Upper lobe of right lung (tissue), 1 donor: ENCODE measurements at regions not wholly inside any gene's neighbourhood (a gene's known extent, or its start where the extent isn't known, plus 50 kb on each side); places are given as distances from the start of the nearest gene placed in this dataset.

Source experiments
- ATAC-seq: fragments of 200-7000 bp; cut with Tn5 transposase; one replicate; pipeline ENCODE4 v1.9.1; 2020; ENCODE audit warnings: mild to moderate bottlenecking, moderate library complexity
- DNase-seq: peaks from one replicate; pipeline ENCODE4 v3.0.0-alpha.2; 2020
- H3K27ac ChIP-seq: fragments of 200-600 bp; one replicate; pipeline ENCODE4 v1.8.0; 2022
- H3K27me3 ChIP-seq: fragments of 200-600 bp; one replicate; pipeline ENCODE4 v1.8.0; 2022; ENCODE audit warnings: mild to moderate bottlenecking
- H3K36me3 ChIP-seq: fragments of 200-600 bp; one replicate; pipeline ENCODE4 v1.8.0; 2022
- H3K4me1 ChIP-seq: fragments of 200-600 bp; one replicate; pipeline ENCODE4 v1.8.0; 2022
- H3K4me3 ChIP-seq: fragments of 200-600 bp; one replicate; pipeline ENCODE4 v1.8.0; 2022; ENCODE audit warnings: mild to moderate bottlenecking
- H3K9me3 ChIP-seq: fragments of 200-600 bp; one replicate; pipeline ENCODE4 v1.8.0; 2022
- intact Hi-C: fragments of 100-400 bp; cut with DNase I; formaldehyde crosslinking; loops from one replicate; pipeline ENCODE4 v1.11.0; 2022
- TF ChIP-seq, protein P1 (sequence below): fragments of 200-600 bp; IDR thresholded peaks from one replicate; pipeline ENCODE4 v1.8.0; 2022; ENCODE audit warnings: antibody characterized with exemption
- donor health status: DM: no; HTN: yes; CAD: no; lungs with severe emphysema.

DNA sequence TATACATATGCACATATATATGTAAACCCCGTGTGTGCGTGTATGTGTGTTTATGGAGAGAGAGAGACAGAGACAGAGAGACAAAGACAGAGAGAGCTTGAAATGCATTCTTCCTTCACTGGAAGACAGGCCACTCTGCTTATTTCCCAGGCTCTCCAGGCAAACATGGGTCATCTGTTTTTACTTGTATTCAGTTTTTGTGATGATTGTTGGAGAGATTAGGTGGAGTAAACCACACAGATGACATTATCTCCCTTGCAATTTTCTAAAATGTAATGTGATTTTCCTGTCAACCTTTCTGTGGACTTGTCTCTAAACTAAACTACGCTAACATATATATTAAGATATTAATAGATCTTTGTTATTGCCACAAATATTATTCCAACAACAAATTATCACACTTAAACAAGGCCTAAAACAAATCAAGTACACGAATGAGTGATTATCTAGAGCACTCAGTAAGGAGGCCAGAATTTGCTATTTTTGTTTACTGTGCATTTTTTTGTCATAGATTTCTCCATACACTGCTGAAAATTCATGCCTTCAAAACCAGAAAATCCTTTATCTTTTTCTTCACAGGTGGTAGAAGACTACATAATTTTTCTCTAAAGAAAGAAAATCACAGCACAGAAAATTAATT lies 251.8 kb upstream of the SLIT2 start:
- Histone ChIP-seq H3K36me3 (no peaks in the 10 kb centered on the region), H3K4me1 (no peaks in the 10 kb centered on the region), H3K4me3 (no peak overlapping the region), H3K27ac (no peak overlapping the region), H3K27me3 (no peaks in the 10 kb centered on the region), H3K9me3 (no peaks in the 10 kb centered on the region)
- TF ChIP-seq, protein P1, sequence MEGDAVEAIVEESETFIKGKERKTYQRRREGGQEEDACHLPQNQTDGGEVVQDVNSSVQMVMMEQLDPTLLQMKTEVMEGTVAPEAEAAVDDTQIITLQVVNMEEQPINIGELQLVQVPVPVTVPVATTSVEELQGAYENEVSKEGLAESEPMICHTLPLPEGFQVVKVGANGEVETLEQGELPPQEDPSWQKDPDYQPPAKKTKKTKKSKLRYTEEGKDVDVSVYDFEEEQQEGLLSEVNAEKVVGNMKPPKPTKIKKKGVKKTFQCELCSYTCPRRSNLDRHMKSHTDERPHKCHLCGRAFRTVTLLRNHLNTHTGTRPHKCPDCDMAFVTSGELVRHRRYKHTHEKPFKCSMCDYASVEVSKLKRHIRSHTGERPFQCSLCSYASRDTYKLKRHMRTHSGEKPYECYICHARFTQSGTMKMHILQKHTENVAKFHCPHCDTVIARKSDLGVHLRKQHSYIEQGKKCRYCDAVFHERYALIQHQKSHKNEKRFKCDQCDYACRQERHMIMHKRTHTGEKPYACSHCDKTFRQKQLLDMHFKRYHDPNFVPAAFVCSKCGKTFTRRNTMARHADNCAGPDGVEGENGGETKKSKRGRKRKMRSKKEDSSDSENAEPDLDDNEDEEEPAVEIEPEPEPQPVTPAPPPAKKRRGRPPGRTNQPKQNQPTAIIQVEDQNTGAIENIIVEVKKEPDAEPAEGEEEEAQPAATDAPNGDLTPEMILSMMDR = no peak
- DNase-seq (no peak), ATAC-seq (no peak)
- intact Hi-C loops = no loop called here

DNA sequence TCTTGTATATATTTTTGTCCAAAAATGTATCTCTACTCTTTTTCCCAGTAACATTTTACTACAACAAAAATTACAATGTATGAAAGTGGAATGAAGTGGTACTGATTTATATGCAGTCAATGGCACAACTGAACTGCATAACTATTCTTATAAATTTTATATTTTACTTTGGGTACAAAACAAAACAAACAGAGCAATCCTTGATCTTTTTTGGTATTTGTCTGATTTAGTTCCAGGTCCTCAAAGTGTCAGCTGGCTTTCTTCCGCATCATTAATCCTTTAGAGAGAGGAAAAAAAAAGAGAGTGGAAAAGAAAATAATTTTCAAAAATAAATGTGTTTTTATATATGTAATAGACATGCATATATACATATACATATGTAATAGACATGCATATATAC lies 252.4 kb upstream of the SLIT2 start:
- DNase-seq (no peak), ATAC-seq (no peak)
- intact Hi-C loops = no loop called here
- H3K4me1 ChIP-seq = no peaks in the 10 kb centered on the region
- H3K36me3 ChIP-seq = no peaks in the 10 kb centered on the region
- no peak overlapping the region for H3K27ac ChIP-seq
- no peaks in the 10 kb centered on the region for H3K27me3 ChIP-seq
- TF ChIP-seq, protein P1 = no peak
- no peak overlapping the region for H3K4me3 ChIP-seq
- no peaks in the 10 kb centered on the region for H3K9me3 ChIP-seq

DNA sequence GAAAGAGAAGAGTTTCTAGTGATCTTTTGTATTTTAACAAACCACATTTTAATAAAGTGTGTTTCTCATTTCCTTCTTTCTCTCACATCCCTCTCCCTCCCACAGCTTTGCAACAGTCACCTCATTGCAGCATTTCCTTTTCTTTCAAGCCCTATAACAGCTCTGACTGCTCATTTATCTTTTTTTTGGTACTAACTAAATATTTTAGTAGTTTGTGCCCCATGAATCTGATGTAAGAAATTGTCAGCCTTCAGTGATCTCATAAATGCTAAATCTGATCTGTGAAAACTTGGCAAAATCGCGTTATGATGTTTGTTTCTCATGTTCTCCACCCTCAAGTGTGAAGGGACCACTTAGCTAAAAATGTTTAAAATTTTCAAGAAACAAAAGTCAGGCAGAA lies 258.5 kb upstream of the SLIT2 start:
- Histone ChIP-seq H3K4me1 (no peaks in the 10 kb centered on the region), H3K9me3 (no peaks in the 10 kb centered on the region), H3K4me3 (no peak overlapping the region), H3K27me3 (no peaks in the 10 kb centered on the region), H3K27ac (no peak overlapping the region), H3K36me3 (no peaks in the 10 kb centered on the region)
- intact Hi-C loops = no loop called here
- ATAC-seq = no peak
- no peak for DNase-seq
- TF ChIP-seq, protein P1 = no peak

DNA sequence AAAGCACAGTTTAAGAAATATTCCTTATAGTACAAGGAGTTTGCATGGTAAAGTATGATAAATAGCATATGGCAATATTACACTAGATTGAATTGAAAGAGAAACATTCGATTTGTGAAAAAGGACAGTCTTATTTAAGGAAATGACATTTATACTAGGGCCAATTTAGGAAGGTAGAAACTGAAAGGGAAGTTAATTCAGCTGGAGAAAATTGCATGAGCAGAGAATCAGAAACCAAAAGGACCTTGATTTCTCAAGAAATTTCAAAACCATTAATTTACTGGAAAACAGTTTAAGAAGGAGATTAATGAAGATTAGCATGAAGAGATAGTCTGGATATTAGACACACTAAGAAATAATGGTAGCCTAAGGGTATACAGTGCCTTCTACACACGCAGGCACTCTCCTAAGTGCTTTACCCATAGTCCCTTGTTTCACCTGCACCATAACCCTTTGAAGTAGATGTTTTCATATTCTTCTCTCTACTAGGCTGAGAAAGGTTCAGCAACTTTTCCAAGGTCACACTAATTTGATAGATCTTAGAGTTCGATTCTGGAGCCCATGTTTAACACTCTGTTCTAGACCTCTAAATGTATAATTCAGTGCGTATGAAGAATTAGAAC lies 259.1 kb upstream of the SLIT2 start:
- H3K36me3 ChIP-seq = no peaks in the 10 kb centered on the region
- ATAC-seq (no peak), DNase-seq (no peak)
- no peaks in the 10 kb centered on the region for H3K27me3 ChIP-seq
- intact Hi-C loops = no loop called here
- no peak overlapping the region for H3K4me3 ChIP-seq
- TF ChIP-seq, protein P1 = no peak
- H3K9me3 ChIP-seq = no peaks in the 10 kb centered on the region
- no peaks in the 10 kb centered on the region for H3K4me1 ChIP-seq
- H3K27ac ChIP-seq = no peak overlapping the region

DNA sequence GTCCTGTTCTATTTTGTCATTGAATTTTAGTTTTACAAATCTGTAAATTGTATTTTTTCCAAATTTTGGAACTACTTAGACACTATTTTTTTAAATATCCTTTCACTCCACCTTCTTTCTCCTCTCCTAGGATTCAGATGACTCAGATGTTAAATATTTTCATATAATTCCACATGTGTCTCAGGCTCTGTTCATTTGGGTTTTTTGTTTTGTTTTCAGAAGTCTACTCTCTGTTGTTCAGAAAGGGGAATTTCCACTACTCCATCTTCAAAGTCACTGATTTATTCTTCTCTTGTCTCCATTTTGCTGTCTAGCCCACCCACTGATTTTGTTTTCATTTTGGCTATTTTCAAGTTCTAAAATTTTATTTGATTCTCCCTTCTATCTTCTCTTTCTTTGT lies 264.0 kb upstream of the SLIT2 start:
- H3K9me3 ChIP-seq = no peaks in the 10 kb centered on the region
- no peaks in the 10 kb centered on the region for H3K27me3 ChIP-seq
- no peak overlapping the region for H3K27ac ChIP-seq
- DNase-seq (no peak), ATAC-seq (no peak)
- intact Hi-C loops = no loop called here
- TF ChIP-seq, protein P1 = no peak
- no peak overlapping the region for H3K4me3 ChIP-seq
- H3K36me3 ChIP-seq = no peaks in the 10 kb centered on the region
- H3K4me1 ChIP-seq = no peaks in the 10 kb centered on the region
